ENCODE measurements at regions not wholly inside any gene's neighbourhood (a gene's known extent, or its start where the extent isn't known, plus 50 kb on each side); places are given as distances from the start of the nearest gene placed in this dataset.

DNA sequence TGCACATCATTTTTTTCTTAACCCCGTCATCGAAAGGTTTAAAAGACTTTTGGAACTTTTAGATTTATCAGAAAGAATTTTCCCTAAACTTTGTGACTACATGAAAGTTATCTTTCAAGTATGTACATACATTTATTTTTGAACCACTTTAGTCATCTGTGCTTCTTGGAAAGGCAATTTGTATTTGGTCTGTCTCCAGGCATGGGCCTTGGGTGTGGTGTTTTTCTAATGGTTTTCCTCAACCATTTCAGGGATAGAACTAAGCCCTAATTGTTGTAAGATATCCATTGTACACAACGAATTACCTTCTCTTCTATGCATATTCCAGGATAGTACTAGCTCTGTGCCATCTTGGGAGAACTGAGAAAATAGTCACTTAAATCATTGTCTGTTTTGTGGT lies 191.5 kb upstream of the RPL34 start:
- Histone ChIP-seq H3K9me3 (ENCODE audit: low read length) (no peaks in the 10 kb centered on the region), H3K79me2 (ENCODE audit: insufficient read depth, low read length) (no peaks in the 10 kb centered on the region), H3K27me3 (ENCODE audit: control insufficient read depth in 1 of 2, insufficient read depth in 2 of 2, low read length in 2 of 2) (no peaks in the 10 kb centered on the region; a peak in 1 of 5 replicates), H3K27ac (ENCODE audit: extremely low read length, insufficient read depth, low read length) (no peak overlapping the region), H3K36me3 (replicated peaks in 1 of 2; ENCODE audit: control insufficient read depth in 1 of 2, insufficient read depth in 2 of 2, low read length in 2 of 2) (no peaks in the 10 kb centered on the region), H3K4me1 (ENCODE audit: insufficient read depth, low read length) (no peaks in the 10 kb centered on the region), H3K4me2 (ENCODE audit: low read depth, low read length) (no peak overlapping the region), H3K9ac (ENCODE audit: insufficient read depth, low read depth, low read length) (no peak overlapping the region), H2AFZ (ENCODE audit: low read length) (no peak overlapping the region), H4K20me1 (ENCODE audit: insufficient read depth, low read length) (no peaks in the 10 kb centered on the region), H3K4me3 (replicated peaks in 1 of 3; ENCODE audit: insufficient read depth in 1 of 3, low read depth in 2 of 3, low read length in 3 of 3) (no peak overlapping the region)
- no TSS peak for BruUV-seq (replicated peaks)
- FAIRE-seq (no peak), DNase-seq (ENCODE audit: low spot score) (no peak), ATAC-seq (no peak)
- TF ChIP-seq ZNF572 (CRISPR knock-in tag; IDR thresholded peaks at IDR 0.05) (no peak), PHF20 (CRISPR knock-in tag; IDR thresholded peaks at IDR 0.05) (no peak), ATRX (CRISPR knock-in tag; IDR thresholded peaks at IDR 0.05; ENCODE audit: borderline replicate concordance) (no peak), SKI (IDR thresholded peaks at IDR 0.05; ENCODE audit: partially characterized antibody) (no peak), ZNF557 (CRISPR knock-in tag; IDR thresholded peaks at IDR 0.05) (no peak), ZSCAN20 (CRISPR knock-in tag; IDR thresholded peaks at IDR 0.05; ENCODE audit: borderline replicate concordance) (no peak), ZNF724P (CRISPR knock-in tag; IDR thresholded peaks at IDR 0.05; ENCODE audit: borderline replicate concordance) (no peak), DZIP1 (CRISPR knock-in tag; IDR thresholded peaks at IDR 0.05) (no peak), TBX2 (CRISPR knock-in tag; IDR thresholded peaks at IDR 0.05; ENCODE audit: borderline replicate concordance) (no peak), KDM1A (CRISPR knock-in tag; IDR thresholded peaks at IDR 0.05) (no peak), HDAC6 (IDR thresholded peaks at IDR 0.05; ENCODE audit: low read depth, low read length) (no peak), ZNF569 (CRISPR knock-in tag; IDR thresholded peaks at IDR 0.05; ENCODE audit: borderline replicate concordance) (no peak)
- intact Hi-C loops (cut with micrococcal nuclease; ENCODE audit: unreplicated experiment), result no loop called here
- 61% methylated on average over 3 of the region's 3 CpGs for WGBS (ENCODE audit: low lambda C conversion rate)
- in situ Hi-C loops (cut with HindIII; ENCODE audit: extremely low pct_ligation_motif_present, low pct_unique_long_range_greater_than_20kb), result no loop called here
- POLR2A ChIA-PET, result no interaction called here
- CTCF ChIA-PET (ENCODE audit: low intra/inter-chr PET ratio, low total read pairs), result no interaction called here
